Gastrocnemius medialis (tissue), 4 donors: ENCODE measurements at regions not wholly inside any gene's neighbourhood (a gene's known extent, or its start where the extent isn't known, plus 50 kb on each side); places are given as distances from the start of the nearest gene placed in this dataset.

Source experiments
- ATAC-seq, 2 donors: fragments of 150-250 bp; one replicate each; pipeline ENCODE4 v1.9.1; 2016
- DNase-seq, 2 donors: peaks; one replicate each; pipeline ENCODE4 v3.0.0-alpha.2; 2019
- H3K27ac ChIP-seq, 4 donors: fragments of 200-600 bp; sonication (generic); 1 replicate in 1 of 4; 2 replicates in 3 of 4; pipeline ENCODE4 v1.5.1; 2016 to 2018; ENCODE audit warnings: mild to moderate bottlenecking in 2 of 4, moderate library complexity in 1 of 4
- H3K27me3 ChIP-seq, 3 donors: fragments of 200-600 bp; sonication (generic) in 2 of 3; 1 replicate in 1 of 3; 2 replicates in 2 of 3; pipeline versions ENCODE4 v1.5.1 to v1.6.0; 2016 to 2019; ENCODE audit warnings: mild to moderate bottlenecking in 1 of 3, moderate library complexity in 1 of 3
- H3K36me3 ChIP-seq, 2 donors: fragments of 200-600 bp; sonication (generic) in 1 of 2; one replicate each; pipeline ENCODE4 v1.5.1; 2017 to 2018
- H3K4me1 ChIP-seq, 2 donors: fragments of 200-600 bp; sonication (generic) in 1 of 2; one replicate each; pipeline ENCODE4 v1.5.1; 2016 to 2017; ENCODE audit warnings: mild to moderate bottlenecking in 2 of 2
- H3K4me3 ChIP-seq, 4 donors: fragments of 200-600 bp; sonication (generic) in 3 of 4; 1 replicate in 1 of 4; 2 replicates in 3 of 4; pipeline ENCODE4 v1.5.1; 2016 to 2019; ENCODE audit warnings: mild to moderate bottlenecking in 2 of 4
- H3K9me3 ChIP-seq, 3 donors: fragments of 200-600 bp; sonication (generic) in 2 of 3; 1 replicate in 1 of 3; 2 replicates in 2 of 3; pipeline ENCODE4 v1.5.1; 2016 to 2019
- CTCF ChIP-seq, 5 experiments: fragments of 450-650 bp in 3 of 5; fragments of 200-600 bp in 2 of 5; sonication (generic) in 2 of 5; IDR thresholded peaks in 4 of 5; conservative IDR thresholded peaks in 1 of 5; 1 replicate in 4 of 5; 2 replicates in 1 of 5; pipeline ENCODE4 v1.5.1; 2016 to 2019; ENCODE audit warnings: antibody characterized with exemption in 5 of 5, mild to moderate bottlenecking in 3 of 5, moderate library complexity in 3 of 5
- POLR2A ChIP-seq, 2 donors: fragments of 450-650 bp; IDR thresholded peaks; one replicate each; pipeline ENCODE4 v1.6.1; 2017; ENCODE audit warnings: antibody characterized with exemption in 2 of 2, mild to moderate bottlenecking in 2 of 2, moderate library complexity in 2 of 2
- in situ Hi-C, 4 donors: fragments of 200-750 bp; cut with MboI; loops; one replicate each; pipeline versions ENCODE4 v1.15.0 to v1.8.0; 2017; ENCODE audit warnings: low sequenced_read_pairs in 4 of 4
- intact Hi-C: fragments of 100-400 bp; cut with DNase I; formaldehyde crosslinking; loops from one replicate; pipeline ENCODE4 v1.15.1; 2023; ENCODE audit warnings: low total_unique reads

- Histone ChIP-seq H3K9me3 (no peaks in the 10 kb centered on the region), H3K4me1 (no peaks in the 10 kb centered on the region), H3K27me3 (peaks cover 0 to 5% (median 0%) of the 10 kb centered on the region in 3 donors), H3K27ac (no peak overlapping the region), H3K4me3 (no peak overlapping the region), H3K36me3 (no peaks in the 10 kb centered on the region)
- DNase-seq = no peak
- ATAC-seq = no peak
- intact Hi-C loops (no loop called here), in situ Hi-C loops (no loop called here)
- no peak for TF ChIP-seq POLR2A (IDR thresholded peaks at IDR 0.05)
- TF ChIP-seq CTCF (IDR thresholded peaks at IDR 0.05 in 4 of 5, conservative IDR thresholded peaks at IDR 0.05 in 1 of 5) = no peak
These were observed 609.9 kb upstream of the SALL1 start for GRCh38 chr16:51761001-51761400.

- peaks cover 0 to 3% (median 0%) of the 10 kb centered on the region in 3 donors for H3K27me3 ChIP-seq
- no peaks in the 10 kb centered on the region for H3K36me3 ChIP-seq
- H3K27ac ChIP-seq = no peak overlapping the region
- ATAC-seq (no peak), DNase-seq (no peak)
- no peak for TF ChIP-seq POLR2A (IDR thresholded peaks at IDR 0.05)
- no peak for TF ChIP-seq CTCF (IDR thresholded peaks at IDR 0.05 in 4 of 5, conservative IDR thresholded peaks at IDR 0.05 in 1 of 5)
- in situ Hi-C loops = no loop called here
- no peaks in the 10 kb centered on the region for H3K9me3 ChIP-seq
- H3K4me3 ChIP-seq = no peak overlapping the region
- intact Hi-C loops = no loop called here
- no peaks in the 10 kb centered on the region for H3K4me1 ChIP-seq
These were observed 608.9 kb upstream of the SALL1 start for GRCh38 chr16:51759999-51760398.

GRCh38 chr16:51759329-51759728, 608.3 kb upstream of the SALL1 start:
- intact Hi-C loops = no loop called here
- Histone ChIP-seq H3K27me3 (peaks cover 0 to 3% (median 0%) of the 10 kb centered on the region in 3 donors), H3K4me1 (no peaks in the 10 kb centered on the region)

GRCh38 chr16:51757921-51758479, 606.9 kb upstream of the SALL1 start:
- no peaks in the 10 kb centered on the region for H3K4me1 ChIP-seq
- TF ChIP-seq POLR2A (IDR thresholded peaks at IDR 0.05) (no peak), CTCF (IDR thresholded peaks at IDR 0.05 in 4 of 5, conservative IDR thresholded peaks at IDR 0.05 in 1 of 5) (no peak)
- intact Hi-C loops (no loop called here), in situ Hi-C loops (no loop called here)
- peaks cover 0 to 3% (median 0%) of the 10 kb centered on the region in 3 donors for H3K27me3 ChIP-seq
- no peak for ATAC-seq
- no peaks in the 10 kb centered on the region for H3K9me3 ChIP-seq
- H3K27ac ChIP-seq = no peak overlapping the region
- no peak overlapping the region for H3K4me3 ChIP-seq
- no peak for DNase-seq
- no peaks in the 10 kb centered on the region for H3K36me3 ChIP-seq

More at GRCh38 chr16:51759329-51759728, 608.3 kb upstream of the SALL1 start:
- in situ Hi-C loops = no loop called here
- DNase-seq = no peak
- Histone ChIP-seq H3K9me3 (no peaks in the 10 kb centered on the region), H3K27ac (no peak overlapping the region), H3K4me3 (no peak overlapping the region), H3K36me3 (no peaks in the 10 kb centered on the region)
- TF ChIP-seq CTCF (IDR thresholded peaks at IDR 0.05 in 4 of 5, conservative IDR thresholded peaks at IDR 0.05 in 1 of 5) = no peak
- TF ChIP-seq POLR2A (IDR thresholded peaks at IDR 0.05) = no peak
- ATAC-seq = no peak

- no peak for DNase-seq
- Histone ChIP-seq H3K9me3 (no peaks in the 10 kb centered on the region), H3K4me3 (no peak overlapping the region), H3K36me3 (no peaks in the 10 kb centered on the region), H3K27me3 (peaks cover 0 to 3% (median 0%) of the 10 kb centered on the region in 3 donors), H3K27ac (no peak overlapping the region), H3K4me1 (no peaks in the 10 kb centered on the region)
- in situ Hi-C loops (no loop called here), intact Hi-C loops (no loop called here)
- no peak for TF ChIP-seq POLR2A (IDR thresholded peaks at IDR 0.05)
- TF ChIP-seq CTCF (IDR thresholded peaks at IDR 0.05 in 4 of 5, conservative IDR thresholded peaks at IDR 0.05 in 1 of 5) = no peak
- no peak for ATAC-seq
These were observed 606.4 kb upstream of the SALL1 start for GRCh38 chr16:51757505-51757904.
